ENCODE measurements at regions not wholly inside any gene's neighbourhood (a gene's known extent, or its start where the extent isn't known, plus 50 kb on each side); places are given as distances from the start of the nearest gene placed in this dataset.
A peak's percentile ranks its signal among the peaks of the same experiment; 100 is the strongest.
"Not testable (repeated sequence)": the region's sequence is repeated elsewhere in the genome, so short reads cannot be mapped to it uniquely, and the experiment has no call there.

DNA sequence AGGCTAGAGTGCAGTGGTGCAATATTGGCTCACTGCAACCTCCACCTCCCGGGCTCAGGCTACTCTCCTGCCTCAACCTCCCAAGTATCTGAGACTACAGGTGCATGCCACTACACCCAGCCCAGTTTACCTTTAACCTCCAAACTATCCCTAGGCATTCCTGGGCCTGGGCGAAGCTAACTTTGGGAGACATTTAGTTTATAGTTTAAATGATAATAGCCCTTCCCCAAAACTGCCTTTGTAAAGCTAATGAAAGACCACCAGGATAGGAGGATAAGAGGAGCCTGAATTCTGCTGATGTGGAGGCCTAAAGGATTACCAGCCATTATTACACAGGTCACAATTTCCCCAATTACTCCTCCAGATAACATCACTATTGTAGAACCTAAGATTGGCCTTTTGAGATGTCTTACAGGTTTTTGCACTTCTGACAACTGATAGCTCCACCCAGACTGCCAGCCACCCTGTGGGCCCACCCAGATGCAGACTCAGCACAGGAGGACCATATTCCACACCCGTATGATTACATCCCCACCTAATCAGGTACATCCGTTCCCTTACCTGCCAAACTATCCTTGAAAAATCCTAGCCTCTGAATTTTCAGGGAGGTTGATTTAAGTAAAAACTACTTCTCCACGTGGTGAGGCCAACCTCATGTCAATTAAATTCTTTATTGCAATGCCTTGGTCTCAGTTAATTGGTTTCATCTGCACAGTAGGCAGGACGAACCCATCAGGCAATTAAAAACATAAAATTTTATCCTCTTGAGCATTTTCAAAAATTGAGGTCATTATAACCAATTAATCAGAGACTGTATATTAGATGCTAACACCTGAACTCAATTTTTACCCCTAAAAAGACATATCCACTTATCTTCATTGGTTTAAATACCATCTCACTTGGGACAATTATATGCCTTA is 62.3 kb upstream of the TMEM254 start:
- Histone ChIP-seq H3K4me2 (ENCODE audit: insufficient read depth, insufficient read length, low read length) (no peak overlapping the region), H4K5ac (ENCODE audit: insufficient read length, low read depth, low read length) (no peak overlapping the region), H3T11ph (ENCODE audit: low read length) (no peak overlapping the region), H3K14ac (ENCODE audit: insufficient read depth, low read length) (no peak overlapping the region), H2BK120ac (ENCODE audit: low read depth, low read length, poor library complexity, severe bottlenecking) (no peak overlapping the region), H3K9me3 (ENCODE audit: control insufficient read depth, low read depth, low read length) (no peaks in the 10 kb centered on the region), H3K9ac (ENCODE audit: extremely low read depth, insufficient read length, low read length) (no peak overlapping the region), H3K79me1 (ENCODE audit: insufficient read depth, low read depth, low read length, poor library complexity, severe bottlenecking) (no peaks in the 10 kb centered on the region), H2BK20ac (ENCODE audit: low read depth, low read length, poor library complexity, severe bottlenecking) (no peak overlapping the region), H2BK5ac (ENCODE audit: insufficient read length, low read length) (no peak overlapping the region), H2BK15ac (ENCODE audit: low read depth, low read length) (no peak overlapping the region), H3K23me2 (ENCODE audit: insufficient read length, low read depth, low read length, poor library complexity, severe bottlenecking) (no peaks in the 10 kb centered on the region), H4K8ac (replicated peaks; ENCODE audit: insufficient read length, low read depth, low read length) (no peak overlapping the region), H3K27me3 (ENCODE audit: insufficient read depth, low read length) (no peaks in the 10 kb centered on the region), H3K23ac (ENCODE audit: insufficient read length, low read depth, low read length) (no peak overlapping the region), H3K56ac (ENCODE audit: insufficient read length, low read depth, low read length) (no peak overlapping the region), H2BK12ac (ENCODE audit: insufficient read length, low read depth, low read length) (no peak overlapping the region), H3K18ac (ENCODE audit: insufficient read length, low read depth, low read length) (no peak overlapping the region), H3K27ac (ENCODE audit: insufficient read length, low read depth, low read length) (peak overlapping the region; percentile 3), H2AK5ac (ENCODE audit: insufficient read length, low read length) (no peak overlapping the region), H3K4me1 (ENCODE audit: insufficient read depth, low read length) (peaks cover 10% of the 10 kb centered on the region; the same call in 1 of the 2 replicates), H4K20me1 (ENCODE audit: control insufficient read depth, insufficient read depth, insufficient read length) (no peaks in the 10 kb centered on the region), H3K79me2 (ENCODE audit: insufficient read depth, low read length) (no peaks in the 10 kb centered on the region), H2AFZ (ENCODE audit: low read length) (no peak overlapping the region), H3K4ac (ENCODE audit: low read depth, low read length) (no peak overlapping the region), H4K91ac (ENCODE audit: insufficient read length, low read depth, low read length) (no peak overlapping the region)
- DNase-seq: no peak
- Mint-ChIP-seq H3K4me1 (peaks cover 32 to 36% of the 10 kb centered on the region in 2 experiments), H3K36me3 (ENCODE audit: insufficient read depth in 1 of 3, low read depth in 3 of 3) (no peaks in the 10 kb centered on the region), H3K4me3 (no peak overlapping the region), H3K9me3 (no peaks in the 10 kb centered on the region), H3K27ac (peak overlapping the region; percentile 15 to 94 (median 69); a peak in 5 of 7 replicates), H3K27me3 (ENCODE audit: low read depth) (no peaks in the 10 kb centered on the region)
- TF ChIP-seq, protein P1, sequence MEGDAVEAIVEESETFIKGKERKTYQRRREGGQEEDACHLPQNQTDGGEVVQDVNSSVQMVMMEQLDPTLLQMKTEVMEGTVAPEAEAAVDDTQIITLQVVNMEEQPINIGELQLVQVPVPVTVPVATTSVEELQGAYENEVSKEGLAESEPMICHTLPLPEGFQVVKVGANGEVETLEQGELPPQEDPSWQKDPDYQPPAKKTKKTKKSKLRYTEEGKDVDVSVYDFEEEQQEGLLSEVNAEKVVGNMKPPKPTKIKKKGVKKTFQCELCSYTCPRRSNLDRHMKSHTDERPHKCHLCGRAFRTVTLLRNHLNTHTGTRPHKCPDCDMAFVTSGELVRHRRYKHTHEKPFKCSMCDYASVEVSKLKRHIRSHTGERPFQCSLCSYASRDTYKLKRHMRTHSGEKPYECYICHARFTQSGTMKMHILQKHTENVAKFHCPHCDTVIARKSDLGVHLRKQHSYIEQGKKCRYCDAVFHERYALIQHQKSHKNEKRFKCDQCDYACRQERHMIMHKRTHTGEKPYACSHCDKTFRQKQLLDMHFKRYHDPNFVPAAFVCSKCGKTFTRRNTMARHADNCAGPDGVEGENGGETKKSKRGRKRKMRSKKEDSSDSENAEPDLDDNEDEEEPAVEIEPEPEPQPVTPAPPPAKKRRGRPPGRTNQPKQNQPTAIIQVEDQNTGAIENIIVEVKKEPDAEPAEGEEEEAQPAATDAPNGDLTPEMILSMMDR (conservative IDR thresholded peaks at IDR 0.05): no peak
- no CpG with 5 or more reads among the region's 6 CpGs for WGBS (ENCODE audit: extremely low coverage, insufficient read length, low lambda C conversion rate)

DNA sequence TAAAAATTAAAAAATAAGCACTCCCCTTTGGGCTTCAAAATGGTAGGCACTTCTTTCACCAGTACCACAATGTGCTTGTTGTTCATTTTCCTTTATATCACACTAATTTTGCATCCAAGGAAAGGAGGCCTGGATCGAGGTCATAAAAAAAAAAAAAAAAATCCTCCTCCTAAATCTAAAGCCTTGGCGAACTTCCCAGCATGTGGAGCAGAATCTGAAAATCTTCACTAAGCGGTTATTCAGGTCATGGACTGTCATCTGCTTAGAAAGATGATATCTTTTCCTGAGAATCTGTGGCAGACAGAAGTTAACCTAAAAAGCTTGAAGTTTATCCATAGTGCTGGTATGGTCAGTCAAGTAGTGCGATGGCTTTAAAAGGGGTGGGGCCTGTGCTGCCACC is 64.2 kb upstream of the SFTPD start:
- not testable (repeated sequence) for H2BK5ac ChIP-seq (ENCODE audit: insufficient read length, low read length); H3K9me3 Mint-ChIP-seq; H2BK15ac ChIP-seq (ENCODE audit: low read depth, low read length); H3K9me3 ChIP-seq (ENCODE audit: control insufficient read depth, low read depth, low read length); H3K79me2 ChIP-seq (ENCODE audit: insufficient read depth, low read length); H3K27me3 ChIP-seq (ENCODE audit: insufficient read depth, low read length); H3K23me2 ChIP-seq (ENCODE audit: insufficient read length, low read depth, low read length, poor library complexity, severe bottlenecking); H3T11ph ChIP-seq (ENCODE audit: low read length); H3K14ac ChIP-seq (ENCODE audit: insufficient read depth, low read length); H3K9ac ChIP-seq (ENCODE audit: extremely low read depth, insufficient read length, low read length); H4K8ac ChIP-seq (replicated peaks; ENCODE audit: insufficient read length, low read depth, low read length); H3K4ac ChIP-seq (ENCODE audit: low read depth, low read length); H3K18ac ChIP-seq (ENCODE audit: insufficient read length, low read depth, low read length); H2AK5ac ChIP-seq (ENCODE audit: insufficient read length, low read length); H2AFZ ChIP-seq (ENCODE audit: low read length); H4K20me1 ChIP-seq (ENCODE audit: control insufficient read depth, insufficient read depth, insufficient read length); H4K91ac ChIP-seq (ENCODE audit: insufficient read length, low read depth, low read length); H3K36me3 Mint-ChIP-seq (ENCODE audit: insufficient read depth in 1 of 3, low read depth in 3 of 3); H3K27ac ChIP-seq (ENCODE audit: insufficient read length, low read depth, low read length); H3K56ac ChIP-seq (ENCODE audit: insufficient read length, low read depth, low read length); H4K5ac ChIP-seq (ENCODE audit: insufficient read length, low read depth, low read length); H3K27ac Mint-ChIP-seq; H3K4me3 Mint-ChIP-seq; H3K23ac ChIP-seq (ENCODE audit: insufficient read length, low read depth, low read length); H2BK12ac ChIP-seq (ENCODE audit: insufficient read length, low read depth, low read length); H3K4me1 ChIP-seq (ENCODE audit: insufficient read depth, low read length); H2BK120ac ChIP-seq (ENCODE audit: low read depth, low read length, poor library complexity, severe bottlenecking); DNase-seq; H3K79me1 ChIP-seq (ENCODE audit: insufficient read depth, low read depth, low read length, poor library complexity, severe bottlenecking); H3K4me2 ChIP-seq (ENCODE audit: insufficient read depth, insufficient read length, low read length); H2BK20ac ChIP-seq (ENCODE audit: low read depth, low read length, poor library complexity, severe bottlenecking); H3K27me3 Mint-ChIP-seq (ENCODE audit: low read depth)
- no CpG with 5 or more reads among the region's 4 CpGs for WGBS (ENCODE audit: extremely low coverage, insufficient read length, low lambda C conversion rate)
- H3K4me1 Mint-ChIP-seq: peaks cover 26 to 30% of the 10 kb centered on the region in 2 experiments

All from H9 (cell line).